Neuron (in vitro differentiated cells): ENCODE measurements at regions not wholly inside any gene's neighbourhood (a gene's known extent, or its start where the extent isn't known, plus 50 kb on each side); places are given as distances from the start of the nearest gene placed in this dataset.

Source experiments
- H2AFZ ChIP-seq: one replicate; pipeline ENCODE4 v1.6.1; 2013; ENCODE audit warnings: low read depth, mild to moderate bottlenecking, inconsistent platforms, low read length, moderate library complexity
- H3K27me3 ChIP-seq: one replicate; pipeline ENCODE4 v1.6.1; 2013; ENCODE audit warnings: low read length; ENCODE audit not compliant: insufficient read depth
- H3K36me3 ChIP-seq: one replicate; pipeline ENCODE4 v1.6.1; 2013; ENCODE audit warnings: low read length; ENCODE audit not compliant: insufficient read depth
- H3K4me1 ChIP-seq: one replicate; pipeline ENCODE4 v1.6.1; 2013; ENCODE audit warnings: low read length; ENCODE audit not compliant: insufficient read depth
- H3K4me3 ChIP-seq: 2 replicates; pipeline ENCODE4 v1.5.1; 2013; ENCODE audit warnings: mild to moderate bottlenecking, low read length, moderate library complexity
- H3K9me3 ChIP-seq: one replicate; pipeline ENCODE4 v1.6.1; 2013; ENCODE audit warnings: low read length

DNA sequence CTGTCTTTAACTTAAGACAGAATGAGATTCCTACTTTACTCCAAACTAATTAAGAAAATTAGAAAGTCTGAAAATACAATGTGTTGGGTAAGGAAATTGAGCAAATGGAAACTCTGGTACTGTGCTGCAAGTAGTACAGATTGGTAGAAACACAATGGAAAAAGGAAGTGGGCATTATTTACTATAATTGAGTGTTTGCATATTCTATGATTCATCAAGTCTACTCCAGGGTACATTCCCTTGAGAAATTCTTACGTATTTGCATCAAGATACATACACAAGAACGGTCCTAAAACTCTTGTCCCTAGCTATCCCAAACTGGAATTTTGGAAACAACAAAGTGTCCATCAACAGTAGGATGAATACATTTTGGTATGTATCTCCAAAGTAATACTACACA lies 123.5 kb upstream of the TARS1 start:
- Histone ChIP-seq H3K27me3 (no peaks in the 10 kb centered on the region), H2AFZ (no peak overlapping the region), H3K36me3 (no peaks in the 10 kb centered on the region), H3K4me3 (no peak overlapping the region), H3K9me3 (no peaks in the 10 kb centered on the region), H3K4me1 (no peaks in the 10 kb centered on the region)

DNA sequence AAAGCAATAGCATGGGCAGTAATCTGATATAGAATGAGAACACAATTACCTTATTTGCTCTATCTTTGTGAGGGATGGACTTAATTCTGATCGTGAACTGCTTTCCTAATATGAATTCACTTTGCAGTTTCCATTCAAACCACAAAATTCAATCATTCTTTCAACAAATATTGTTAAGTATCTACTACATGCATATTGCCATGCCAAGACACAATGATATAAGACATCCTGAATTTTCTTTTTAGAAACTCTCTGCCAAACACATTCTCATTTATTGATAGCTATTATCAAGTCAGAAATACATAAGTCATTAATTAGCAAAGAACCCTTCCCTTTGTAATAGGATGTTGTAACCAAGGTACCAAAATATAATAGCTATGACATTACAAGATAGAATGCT lies 121.6 kb upstream of the TARS1 start:
- H3K9me3 ChIP-seq, result no peaks in the 10 kb centered on the region
- H2AFZ ChIP-seq, result no peak overlapping the region
- no peaks in the 10 kb centered on the region for H3K36me3 ChIP-seq
- H3K27me3 ChIP-seq, result no peaks in the 10 kb centered on the region
- H3K4me1 ChIP-seq, result no peaks in the 10 kb centered on the region
- no peak overlapping the region for H3K4me3 ChIP-seq

GRCh38 chr5:33319841-33320240 lies 120.9 kb upstream of the TARS1 start:
- Histone ChIP-seq H3K36me3 (no peaks in the 10 kb centered on the region), H3K4me1 (no peaks in the 10 kb centered on the region), H3K27me3 (no peaks in the 10 kb centered on the region), H3K9me3 (no peaks in the 10 kb centered on the region), H2AFZ (no peak overlapping the region), H3K4me3 (no peak overlapping the region)

GRCh38 chr5:33321026-33321425 lies 119.7 kb upstream of the TARS1 start:
- no peaks in the 10 kb centered on the region for H3K27me3 ChIP-seq
- H3K4me3 ChIP-seq, result no peak overlapping the region
- H3K36me3 ChIP-seq, result no peaks in the 10 kb centered on the region
- H3K4me1 ChIP-seq, result no peaks in the 10 kb centered on the region
- H2AFZ ChIP-seq, result no peak overlapping the region
- H3K9me3 ChIP-seq, result no peaks in the 10 kb centered on the region

DNA sequence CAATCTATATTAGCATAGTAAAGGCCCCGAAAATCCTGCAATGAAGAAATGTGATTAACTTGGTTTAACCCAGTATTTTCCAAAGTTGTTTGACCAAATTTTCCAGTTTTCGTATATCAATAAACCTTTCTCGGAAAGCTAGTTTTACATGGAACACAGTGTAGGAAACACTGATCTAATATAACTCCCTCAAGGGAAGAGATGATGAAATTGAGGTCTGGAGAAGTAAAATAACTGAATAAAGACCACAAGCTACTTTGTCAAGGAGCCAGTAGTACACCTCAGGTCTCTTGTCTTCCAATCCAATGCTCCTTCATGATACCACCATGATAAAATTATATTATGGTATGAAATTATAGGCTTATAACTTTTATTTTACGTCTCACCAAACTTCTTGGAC lies 118.1 kb upstream of the TARS1 start:
- Histone ChIP-seq H3K4me3 (no peak overlapping the region), H3K4me1 (no peaks in the 10 kb centered on the region), H2AFZ (no peak overlapping the region), H3K27me3 (no peaks in the 10 kb centered on the region), H3K36me3 (no peaks in the 10 kb centered on the region), H3K9me3 (no peaks in the 10 kb centered on the region)

GRCh38 chr5:33324667-33325307 lies 116.0 kb upstream of the TARS1 start:
- Histone ChIP-seq H3K4me1 (no peaks in the 10 kb centered on the region), H3K36me3 (no peaks in the 10 kb centered on the region), H3K27me3 (no peaks in the 10 kb centered on the region), H3K9me3 (no peaks in the 10 kb centered on the region), H3K4me3 (no peak overlapping the region), H2AFZ (no peak overlapping the region)

- Histone ChIP-seq H3K27me3 (no peaks in the 10 kb centered on the region), H2AFZ (no peak overlapping the region), H3K9me3 (no peaks in the 10 kb centered on the region), H3K4me3 (no peak overlapping the region), H3K36me3 (no peaks in the 10 kb centered on the region), H3K4me1 (no peaks in the 10 kb centered on the region)
These were observed 111.9 kb upstream of the TARS1 start for GRCh38 chr5:33328818-33329217.

DNA sequence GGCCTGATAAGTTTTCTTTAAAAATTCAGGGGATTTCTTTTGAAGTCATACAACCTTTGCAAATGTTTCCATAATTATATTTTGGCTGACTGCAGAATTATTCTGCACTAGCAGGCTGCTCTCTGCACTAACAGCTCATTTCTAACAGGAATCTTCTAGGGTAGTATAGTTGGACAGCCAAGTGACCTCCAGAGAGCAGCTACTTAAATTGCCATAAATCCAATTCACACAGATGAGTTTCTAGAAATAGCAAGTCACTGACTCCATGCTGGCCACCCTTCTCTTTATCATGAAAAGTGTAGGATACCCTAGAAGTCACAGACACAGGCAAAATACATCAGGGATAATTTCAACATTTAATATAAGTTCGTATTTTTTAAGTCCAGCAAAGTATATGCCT lies 110.9 kb upstream of the TARS1 start:
- Histone ChIP-seq H3K36me3 (no peaks in the 10 kb centered on the region), H3K4me3 (no peak overlapping the region), H3K9me3 (no peaks in the 10 kb centered on the region), H2AFZ (no peak overlapping the region), H3K27me3 (no peaks in the 10 kb centered on the region), H3K4me1 (no peaks in the 10 kb centered on the region)

- Histone ChIP-seq H3K9me3 (no peaks in the 10 kb centered on the region), H3K36me3 (no peaks in the 10 kb centered on the region), H3K4me3 (no peak overlapping the region), H3K27me3 (no peaks in the 10 kb centered on the region), H2AFZ (no peak overlapping the region), H3K4me1 (no peaks in the 10 kb centered on the region)
These were observed 110.3 kb upstream of the TARS1 start for GRCh38 chr5:33330426-33330825.

GRCh38 chr5:33330992-33331391 lies 109.8 kb upstream of the TARS1 start:
- Histone ChIP-seq H3K4me3 (no peak overlapping the region), H3K9me3 (no peaks in the 10 kb centered on the region), H3K36me3 (no peaks in the 10 kb centered on the region), H3K4me1 (no peaks in the 10 kb centered on the region), H3K27me3 (no peaks in the 10 kb centered on the region), H2AFZ (no peak overlapping the region)

DNA sequence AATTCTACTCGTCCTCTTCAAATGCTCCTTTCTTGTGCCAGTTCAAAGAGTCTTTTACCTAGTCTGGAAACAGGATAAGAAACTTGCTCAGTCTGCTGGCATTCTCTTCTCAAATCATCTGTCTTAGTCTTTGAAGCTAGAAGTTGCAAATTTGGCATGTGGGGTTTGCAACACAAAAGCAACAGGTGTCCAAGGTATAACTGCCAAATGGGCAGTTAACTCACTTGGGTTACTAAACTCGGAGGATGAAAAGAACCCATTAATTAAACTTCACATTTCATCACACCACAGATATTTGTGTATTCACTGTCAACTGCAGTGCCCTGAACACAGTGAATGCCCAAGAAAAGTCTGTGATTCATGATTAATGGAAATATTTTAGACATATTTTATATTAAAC lies 108.0 kb upstream of the TARS1 start:
- Histone ChIP-seq H3K4me3 (no peak overlapping the region), H3K9me3 (no peaks in the 10 kb centered on the region), H3K27me3 (no peaks in the 10 kb centered on the region), H3K4me1 (no peaks in the 10 kb centered on the region), H2AFZ (no peak overlapping the region), H3K36me3 (no peaks in the 10 kb centered on the region)

GRCh38 chr5:33334829-33335228 lies 105.9 kb upstream of the TARS1 start:
- Histone ChIP-seq H3K27me3 (no peaks in the 10 kb centered on the region), H3K9me3 (no peaks in the 10 kb centered on the region), H3K36me3 (no peaks in the 10 kb centered on the region), H3K4me1 (peaks cover 7% of the 10 kb centered on the region), H3K4me3 (no peak overlapping the region), H2AFZ (no peak overlapping the region)

- Histone ChIP-seq H3K4me1 (peaks cover 11% of the 10 kb centered on the region), H3K4me3 (no peak overlapping the region), H2AFZ (no peak overlapping the region), H3K36me3 (no peaks in the 10 kb centered on the region), H3K27me3 (no peaks in the 10 kb centered on the region), H3K9me3 (no peaks in the 10 kb centered on the region)
These were observed 103.7 kb upstream of the TARS1 start for GRCh38 chr5:33336891-33337636.

- Histone ChIP-seq H3K36me3 (no peaks in the 10 kb centered on the region), H3K4me1 (peaks cover 11% of the 10 kb centered on the region), H3K9me3 (no peaks in the 10 kb centered on the region), H3K4me3 (no peak overlapping the region), H3K27me3 (no peaks in the 10 kb centered on the region), H2AFZ (no peak overlapping the region)
These were observed 103.2 kb upstream of the TARS1 start for GRCh38 chr5:33337637-33337992.
